ENCODE measurements at regions not wholly inside any gene's neighbourhood (a gene's known extent, or its start where the extent isn't known, plus 50 kb on each side); places are given as distances from the start of the nearest gene placed in this dataset.

GRCh38 chr12:127194176-127194575, 1072.8 kb upstream of the TMEM132C start:
- H3K4me3 ChIP-seq = no peak overlapping the region
- no peak for TF ChIP-seq CTCF (IDR thresholded peaks at IDR 0.05)
- DNase-seq (ENCODE audit: low spot score) = no peak
- no peak overlapping the region for H3K27ac ChIP-seq

GRCh38 chr12:127205781-127206555, 1061.0 kb upstream of the TMEM132C start:
- no peak overlapping the region for H3K27ac ChIP-seq
- no peak for DNase-seq (ENCODE audit: low spot score)
- H3K4me3 ChIP-seq = no peak overlapping the region
- TF ChIP-seq CTCF (IDR thresholded peaks at IDR 0.05) = no peak

- Histone ChIP-seq H3K4me3 (no peak overlapping the region), H3K27ac (no peak overlapping the region)
- TF ChIP-seq CTCF (IDR thresholded peaks at IDR 0.05) = no peak
- DNase-seq (ENCODE audit: low spot score) = no peak
These were observed 1057.7 kb upstream of the TMEM132C start for GRCh38 chr12:127209318-127209717.

GRCh38 chr12:127214186-127214585, 1052.8 kb upstream of the TMEM132C start:
- TF ChIP-seq CTCF (IDR thresholded peaks at IDR 0.05) = no peak
- no peak overlapping the region for H3K4me3 ChIP-seq
- DNase-seq (ENCODE audit: low spot score) = no peak
- no peak overlapping the region for H3K27ac ChIP-seq

- no peak for DNase-seq (ENCODE audit: low spot score)
- Histone ChIP-seq H3K27ac (no peak overlapping the region), H3K4me3 (no peak overlapping the region)
- TF ChIP-seq CTCF (IDR thresholded peaks at IDR 0.05) = no peak
These were observed 1044.0 kb upstream of the TMEM132C start for GRCh38 chr12:127223011-127223410.

GRCh38 chr12:127223731-127224130, 1043.2 kb upstream of the TMEM132C start:
- H3K27ac ChIP-seq = no peak overlapping the region
- no peak overlapping the region for H3K4me3 ChIP-seq
- DNase-seq (ENCODE audit: low spot score) = no peak
- no peak for TF ChIP-seq CTCF (IDR thresholded peaks at IDR 0.05)

- no peak overlapping the region for H3K27ac ChIP-seq
- no peak for TF ChIP-seq CTCF (IDR thresholded peaks at IDR 0.05)
- DNase-seq (ENCODE audit: low spot score) = no peak
- H3K4me3 ChIP-seq = no peak overlapping the region
These were observed 1036.1 kb upstream of the TMEM132C start for GRCh38 chr12:127230843-127231260.

Measured in coronary artery (tissue), 2 donors.